H9 (cell line): ENCODE measurements at regions not wholly inside any gene's neighbourhood (a gene's known extent, or its start where the extent isn't known, plus 50 kb on each side); places are given as distances from the start of the nearest gene placed in this dataset.

Experiments
- DNase-seq: peaks from one replicate; pipeline ENCODE4 v3.0.0-alpha.2; 2017
- H2AFZ ChIP-seq: one replicate; pipeline ENCODE4 v1.6.1; 2013; ENCODE audit warnings: mild to moderate bottlenecking, low read length, control low read depth, moderate library complexity
- H2AK5ac ChIP-seq: 2 replicates; pipeline ENCODE4 v1.6.1; 2013; ENCODE audit warnings: low read length, control low read depth, mixed read lengths; ENCODE audit not compliant: insufficient read length
- H2BK120ac ChIP-seq: one replicate; pipeline ENCODE4 v1.6.1; 2013; ENCODE audit warnings: low read depth, mild to moderate bottlenecking, low read length, control low read depth, inconsistent platforms; ENCODE audit not compliant: poor library complexity, severe bottlenecking
- H2BK12ac ChIP-seq: 2 replicates; pipeline ENCODE4 v1.6.1; 2013; ENCODE audit warnings: low read length, control low read depth, mixed read lengths, low read depth; ENCODE audit not compliant: insufficient read length
- H2BK15ac ChIP-seq: 2 replicates; pipeline ENCODE4 v1.6.1; 2013; ENCODE audit warnings: low read depth, low read length, control low read depth
- H2BK20ac ChIP-seq: one replicate; pipeline ENCODE4 v1.6.1; 2013; ENCODE audit warnings: low read depth, mild to moderate bottlenecking, low read length, control low read depth, inconsistent platforms; ENCODE audit not compliant: poor library complexity, severe bottlenecking
- H2BK5ac ChIP-seq: 2 replicates; pipeline ENCODE4 v1.6.1; 2013; ENCODE audit warnings: low read length, control low read depth, mixed read lengths; ENCODE audit not compliant: insufficient read length
- H3K14ac ChIP-seq: 2 replicates; pipeline ENCODE4 v1.6.1; 2013; ENCODE audit warnings: low read length, control low read depth; ENCODE audit not compliant: insufficient read depth
- H3K18ac ChIP-seq: 2 replicates; pipeline ENCODE4 v1.6.1; 2013; ENCODE audit warnings: low read depth, mild to moderate bottlenecking, mixed read lengths, low read length, control low read depth; ENCODE audit not compliant: insufficient read length
- H3K23ac ChIP-seq: 2 replicates; pipeline ENCODE4 v1.6.1; 2013; ENCODE audit warnings: low read length, control low read depth, mixed read lengths, low read depth; ENCODE audit not compliant: insufficient read length
- H3K23me2 ChIP-seq: 2 replicates; pipeline ENCODE4 v1.6.1; 2013; ENCODE audit warnings: low read depth, mild to moderate bottlenecking, mixed read lengths, low read length, control low read depth; ENCODE audit not compliant: insufficient read length, poor library complexity, severe bottlenecking
- H3K27ac ChIP-seq: 2 replicates; pipeline ENCODE4 v1.5.1; 2013; ENCODE audit warnings: low read length, control low read depth, mixed read lengths, low read depth; ENCODE audit not compliant: insufficient read length
- H3K27me3 ChIP-seq: 2 replicates; pipeline ENCODE4 v1.6.1; 2013; ENCODE audit warnings: low read length, control low read depth, inconsistent platforms; ENCODE audit not compliant: insufficient read depth
- H3K4ac ChIP-seq: 2 replicates; pipeline ENCODE4 v1.6.1; 2013; ENCODE audit warnings: low read depth, mild to moderate bottlenecking, control low read depth, inconsistent platforms, low read length, moderate library complexity
- H3K4me1 ChIP-seq: 2 replicates; pipeline ENCODE4 v1.6.1; 2013; ENCODE audit warnings: low read length, control low read depth, inconsistent platforms; ENCODE audit not compliant: insufficient read depth
- H3K4me2 ChIP-seq: 2 replicates; pipeline ENCODE4 v1.6.1; 2013; ENCODE audit warnings: low read length, control low read depth, mixed read lengths; ENCODE audit not compliant: insufficient read length, insufficient read depth
- H3K56ac ChIP-seq: 2 replicates; pipeline ENCODE4 v1.6.1; 2013; ENCODE audit warnings: low read depth, mild to moderate bottlenecking, mixed read lengths, low read length, control low read depth; ENCODE audit not compliant: insufficient read length
- H3K79me1 ChIP-seq: 2 replicates; pipeline ENCODE4 v1.6.1; 2013; ENCODE audit warnings: low read depth, mild to moderate bottlenecking, moderate library complexity, low read length, control low read depth, inconsistent platforms; ENCODE audit not compliant: insufficient read depth, poor library complexity, severe bottlenecking
- H3K79me2 ChIP-seq: 2 replicates; pipeline ENCODE4 v1.6.1; 2013; ENCODE audit warnings: low read length, control low read depth, inconsistent platforms; ENCODE audit not compliant: insufficient read depth
- H3K9ac ChIP-seq: 2 replicates; pipeline ENCODE4 v1.6.1; 2013; ENCODE audit warnings: low read length, control low read depth, mixed read lengths; ENCODE audit not compliant: insufficient read length; ENCODE audit errors: extremely low read depth
- H3K9me3 ChIP-seq: one replicate; pipeline ENCODE4 v1.6.1; 2013; ENCODE audit warnings: low read depth, low read length, inconsistent platforms; ENCODE audit not compliant: control insufficient read depth
- H3T11ph ChIP-seq: one replicate; pipeline ENCODE4 v1.6.1; 2013; ENCODE audit warnings: mild to moderate bottlenecking, low read length, control low read depth, inconsistent platforms
- H4K20me1 ChIP-seq: one replicate; pipeline ENCODE4 v1.6.1; 2013; ENCODE audit not compliant: control insufficient read depth, insufficient read length, insufficient read depth
- H4K5ac ChIP-seq: 2 replicates; pipeline ENCODE4 v1.6.1; 2013; ENCODE audit warnings: low read depth, mild to moderate bottlenecking, mixed read lengths, low read length, control low read depth; ENCODE audit not compliant: insufficient read length
- H4K8ac ChIP-seq: replicated peaks from 2 replicates; pipeline ENCODE4 v1.6.1; 2013; ENCODE audit warnings: low read length, control low read depth, mixed read lengths, low read depth; ENCODE audit not compliant: insufficient read length
- H4K91ac ChIP-seq: 2 replicates; pipeline ENCODE4 v1.6.1; 2013; ENCODE audit warnings: low read depth, mild to moderate bottlenecking, moderate library complexity, mixed read lengths, low read length, control low read depth; ENCODE audit not compliant: insufficient read length
- H3K27ac Mint-ChIP-seq, 3 experiments: 2 replicates in 2 of 3; 3 replicates in 1 of 3; pipeline ENCODE4 v1.8.0; 2020 to 2021; ENCODE audit warnings: mixed read lengths in 3 of 3, mild to moderate bottlenecking in 1 of 3, moderate library complexity in 1 of 3
- H3K27me3 Mint-ChIP-seq: 2 replicates; pipeline ENCODE4 v1.8.0; 2021; ENCODE audit warnings: low read depth, mild to moderate bottlenecking, moderate library complexity, mixed read lengths
- H3K36me3 Mint-ChIP-seq, 3 experiments: 2 replicates in 2 of 3; 3 replicates in 1 of 3; pipeline ENCODE4 v1.8.0; 2020 to 2021; ENCODE audit warnings: low read depth in 3 of 3, mixed read lengths in 3 of 3; ENCODE audit not compliant: insufficient read depth in 1 of 3
- H3K4me1 Mint-ChIP-seq, 2 experiments: 2 replicates each; pipeline ENCODE4 v1.8.0; 2020; ENCODE audit warnings: mixed read lengths in 2 of 2
- H3K4me3 Mint-ChIP-seq, 2 experiments: 2 replicates in 1 of 2; 3 replicates in 1 of 2; pipeline ENCODE4 v1.8.0; 2020 to 2021; ENCODE audit warnings: mild to moderate bottlenecking in 2 of 2, mixed read lengths in 2 of 2, moderate library complexity in 1 of 2
- H3K9me3 Mint-ChIP-seq, 2 experiments: 2 replicates in 1 of 2; 3 replicates in 1 of 2; pipeline ENCODE4 v1.8.0; 2020; ENCODE audit warnings: mild to moderate bottlenecking in 2 of 2, mixed read lengths in 2 of 2, moderate library complexity in 1 of 2
- CTCF ChIP-seq: fragments of 200-600 bp; sonication (generic); conservative IDR thresholded peaks from 3 replicates; pipeline ENCODE4 v1.8.0; 2021; ENCODE audit warnings: antibody characterized with exemption, mild to moderate bottlenecking
- WGBS: extraction: QIAGEN DNeasy Blood & Tissue Kit; methylation state at CpG from one replicate; pipeline ENCODE4 v1.1.7; 2013; ENCODE audit warnings: missing lambda C conversion rate, low lambda C conversion rate, mixed read lengths; ENCODE audit not compliant: insufficient read length; ENCODE audit errors: extremely low coverage; 5-methylcytosine and 5-hydroxymethylcytosine counted together

- peaks cover 6 to 20% of the 10 kb centered on the region in 2 experiments; a peak in 4 of 5 replicates for H3K9me3 Mint-ChIP-seq
These were observed 535.9 kb downstream of the BRD1 start for GRCh38 chr22:49291781-49292180.

More at GRCh38 chr22:49291781-49292180, 535.9 kb downstream of the BRD1 start:
- Histone ChIP-seq H2BK12ac (no peak overlapping the region), H3K23me2 (no peaks in the 10 kb centered on the region), H2BK15ac (no peak overlapping the region), H3K23ac (no peak overlapping the region), H4K20me1 (no peaks in the 10 kb centered on the region), H3K79me2 (no peaks in the 10 kb centered on the region), H3K4ac (no peak overlapping the region), H3K79me1 (no peaks in the 10 kb centered on the region), H3K4me2 (no peak overlapping the region), H2BK5ac (no peak overlapping the region), H3K4me1 (no peaks in the 10 kb centered on the region; the same call in 1 of the 2 replicates), H3K27me3 (no peaks in the 10 kb centered on the region), H2AFZ (no peak overlapping the region), H3K27ac (no peak overlapping the region), H4K8ac (no peak overlapping the region), H3K9ac (no peak overlapping the region), H2BK120ac (no peak overlapping the region), H4K91ac (no peak overlapping the region), H3K56ac (no peak overlapping the region), H3K9me3 (no peaks in the 10 kb centered on the region), H3T11ph (no peak overlapping the region), H3K18ac (no peak overlapping the region), H4K5ac (no peak overlapping the region), H2BK20ac (no peak overlapping the region), H3K14ac (no peak overlapping the region), H2AK5ac (no peak overlapping the region)
- no peak for DNase-seq
- Mint-ChIP-seq H3K36me3 (peaks cover 0 to 13% (median 6%) of the 10 kb centered on the region in 3 experiments; a peak in 4 of 7 replicates), H3K27ac (peak overlapping the region in 2 of 3 experiments; percentile 44 to 52; a peak in 1 of 7 replicates), H3K4me1 (peaks cover 13 to 15% of the 10 kb centered on the region in 2 experiments), H3K27me3 (peaks cover 24% of the 10 kb centered on the region), H3K4me3 (no peak overlapping the region)
- no CpG with 5 or more reads among the region's 5 CpGs for WGBS
- TF ChIP-seq CTCF = no peak
